ENCODE measurements at regions not wholly inside any gene's neighbourhood (a gene's known extent, or its start where the extent isn't known, plus 50 kb on each side); places are given as distances from the start of the nearest gene placed in this dataset.
A peak's percentile ranks its signal among the peaks of the same experiment; 100 is the strongest.

- DNase-seq = no peak
These were observed 56.2 kb upstream of the RAB27B start for GRCh38 chr18:54772056-54772455.

DNA sequence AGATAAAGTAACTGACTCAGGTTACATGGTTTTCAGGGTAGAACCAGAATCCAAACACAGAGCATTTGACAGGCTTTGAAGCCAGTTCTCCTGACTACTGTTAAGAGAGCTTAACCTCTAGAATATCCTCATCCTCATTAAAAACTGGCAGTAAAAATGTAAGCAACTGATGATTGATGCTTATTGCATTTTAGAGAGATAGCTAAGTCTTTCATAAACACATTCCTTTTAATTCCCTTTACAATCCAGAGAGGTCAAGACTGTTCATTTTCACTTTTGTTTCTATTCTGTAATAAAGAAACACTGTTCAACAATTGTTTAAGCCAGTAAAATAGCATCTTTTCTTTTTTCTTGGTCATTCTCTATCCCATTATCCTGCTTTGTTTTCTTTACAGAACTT, 53.9 kb upstream of the RAB27B start:
- DNase-seq = no peak

DNA sequence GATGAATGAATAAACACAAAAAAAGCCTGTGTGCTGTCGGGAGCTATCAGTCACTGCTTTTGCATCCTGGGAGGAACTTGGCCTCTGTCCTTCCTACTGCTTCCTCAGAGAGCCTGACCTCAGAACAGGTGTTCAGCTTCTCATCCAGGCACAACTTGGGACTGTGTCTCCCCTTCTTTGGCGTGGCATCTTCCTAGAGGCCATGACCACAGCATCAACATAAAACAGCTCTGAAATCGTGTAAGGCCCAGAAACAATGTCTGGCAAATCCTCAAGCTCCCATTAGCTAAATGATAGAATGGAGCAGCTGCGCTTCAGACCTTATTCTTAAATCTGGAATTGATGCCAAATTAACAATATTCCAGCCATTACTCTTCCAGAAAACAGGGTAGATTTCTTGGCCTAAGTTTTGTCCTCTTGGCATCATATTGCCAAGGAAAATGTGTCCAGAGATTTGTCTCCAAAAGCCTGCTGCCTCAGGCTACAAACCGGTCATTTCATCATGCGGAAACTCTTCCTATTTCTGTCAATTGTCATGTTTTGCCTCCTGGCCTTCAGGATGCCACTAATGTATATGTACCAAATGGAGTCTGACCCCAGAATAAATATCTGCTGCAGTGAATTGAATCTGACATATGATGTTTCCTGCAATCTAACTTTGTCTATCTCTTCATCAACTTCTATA, 53.2 kb upstream of the RAB27B start:
- DNase-seq = no peak

- no peak for DNase-seq
These were observed 52.6 kb upstream of the RAB27B start for GRCh38 chr18:54775686-54776085.

GRCh38 chr18:54776282-54776977, 51.8 kb upstream of the RAB27B start:
- DNase-seq = peak; percentile 76

DNA sequence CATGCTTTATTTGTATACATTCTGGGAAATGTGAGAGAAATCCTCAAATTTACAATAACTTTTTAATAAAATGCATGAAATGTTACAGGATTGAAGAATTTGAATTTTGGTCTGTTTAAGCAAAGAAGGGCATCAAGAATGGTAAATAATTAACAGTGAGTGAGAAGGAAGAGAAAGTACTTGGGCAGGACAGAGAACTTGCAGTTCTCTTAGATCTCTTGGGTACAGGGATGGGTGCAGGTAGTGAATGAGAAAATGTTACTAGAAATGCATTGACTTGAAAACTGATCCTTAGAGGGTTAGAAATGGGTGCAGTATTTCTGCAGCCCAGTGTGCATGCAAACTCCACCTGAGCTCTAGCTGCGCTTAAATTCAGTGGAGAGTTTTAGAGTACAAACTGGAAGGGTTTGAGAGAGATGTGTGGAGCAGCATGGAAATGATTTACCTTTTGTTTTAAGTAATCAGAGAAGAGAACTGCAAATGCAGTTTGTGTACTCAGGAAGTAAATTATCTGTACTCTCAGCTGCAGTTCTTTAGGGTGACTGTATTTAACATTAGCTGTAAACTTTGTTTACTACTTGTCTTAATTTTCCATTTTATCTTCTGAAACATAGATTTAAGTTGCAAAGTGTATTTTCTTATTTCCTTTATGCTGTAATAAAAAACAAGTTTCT, 51.0 kb upstream of the RAB27B start:
- DNase-seq = no peak

DNA sequence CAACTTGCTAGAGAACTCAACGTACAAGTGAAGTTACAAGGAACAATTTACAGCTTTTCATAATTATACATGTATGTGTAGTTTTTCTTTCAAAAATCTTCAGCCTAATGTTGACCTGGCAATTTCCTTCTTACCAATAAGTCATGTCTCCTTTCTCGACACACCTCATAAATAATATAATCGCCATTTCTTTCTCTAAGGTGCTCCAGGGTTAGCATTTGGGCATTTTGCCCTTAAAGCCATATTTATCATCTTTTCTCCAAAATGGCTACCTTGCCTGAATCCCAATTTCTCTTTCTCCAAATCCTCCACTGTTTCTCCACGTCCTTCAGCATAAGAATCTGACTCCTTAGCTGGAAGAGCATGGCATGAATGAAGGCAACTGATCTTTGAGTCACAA, 50.3 kb upstream of the RAB27B start:
- DNase-seq = no peak
